SHP77 (cell line): ENCODE measurements at regions not wholly inside any gene's neighbourhood (a gene's known extent, or its start where the extent isn't known, plus 50 kb on each side); places are given as distances from the start of the nearest gene placed in this dataset.
"Not testable (repeated sequence)": the region's sequence is repeated elsewhere in the genome, so short reads cannot be mapped to it uniquely, and the experiment has no call there.

Experiments used
- DNase-seq, 2 experiments: peaks; one replicate each; lab custom pipeline; 2025; lab: John Stamatoyannopoulos, UW

- no peak for DNase-seq
Measured at GRCh38 chr10:9289811-9290210, 1235.3 kb downstream of the GATA3 start.

DNA sequence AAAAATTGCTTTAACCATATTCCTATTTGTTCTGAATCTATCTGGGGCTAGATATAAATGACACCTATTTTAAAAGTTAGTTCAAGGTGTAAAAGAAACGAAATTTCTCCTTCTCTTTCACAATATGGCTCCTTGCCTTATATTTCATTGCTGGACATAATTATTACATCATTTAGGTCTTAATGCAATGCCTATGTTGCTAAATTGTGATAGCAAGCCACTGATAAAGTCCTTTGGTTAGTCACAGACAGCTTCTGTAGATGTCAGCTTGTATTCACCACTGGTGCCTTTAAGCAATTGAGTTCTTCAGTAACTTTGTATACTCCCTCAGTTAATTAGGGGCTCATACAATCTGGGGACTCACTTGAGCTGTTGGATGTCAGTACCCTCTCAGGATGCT lies 1236.6 kb downstream of the GATA3 start:
- no peak for DNase-seq

DNA sequence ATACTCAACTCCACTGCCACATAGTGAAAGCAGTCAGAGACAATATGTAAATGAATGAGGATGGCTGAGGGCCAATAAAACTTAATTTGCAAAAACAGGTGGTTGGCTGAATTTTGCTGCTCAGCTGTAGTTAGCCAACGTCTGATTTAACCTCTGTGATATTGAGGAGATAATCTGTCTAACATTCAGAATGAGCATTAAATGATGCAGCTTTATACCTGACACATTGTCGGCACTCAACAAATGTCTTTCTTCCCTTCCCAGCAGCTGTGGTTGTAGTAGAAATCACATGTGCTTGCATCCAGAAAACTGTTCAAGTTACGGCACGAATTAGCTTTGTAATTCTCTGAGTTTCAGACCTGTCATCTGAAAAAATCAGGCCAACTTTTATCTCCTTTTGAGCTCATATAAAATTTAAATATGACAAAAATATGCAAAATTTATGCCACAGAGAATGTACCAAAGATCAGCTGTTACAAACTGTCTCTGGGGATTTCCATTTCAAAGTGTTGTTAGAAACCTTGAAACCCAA lies 1239.7 kb downstream of the GATA3 start:
- no peak for DNase-seq

- DNase-seq, result no peak
Measured at GRCh38 chr10:9294865-9295264, 1240.4 kb downstream of the GATA3 start.

GRCh38 chr10:9296190-9296589 lies 1241.7 kb downstream of the GATA3 start:
- no peak for DNase-seq

- DNase-seq, result no peak
Measured at GRCh38 chr10:9297580-9297979, 1243.1 kb downstream of the GATA3 start.

- DNase-seq, result no peak
Measured at GRCh38 chr10:9299966-9300365, 1245.5 kb downstream of the GATA3 start.

GRCh38 chr10:9301148-9301547 lies 1246.7 kb downstream of the GATA3 start:
- peak; percentile 9 to 15 for DNase-seq

- no peak for DNase-seq
Measured at GRCh38 chr10:9301554-9301953, 1247.1 kb downstream of the GATA3 start.

DNA sequence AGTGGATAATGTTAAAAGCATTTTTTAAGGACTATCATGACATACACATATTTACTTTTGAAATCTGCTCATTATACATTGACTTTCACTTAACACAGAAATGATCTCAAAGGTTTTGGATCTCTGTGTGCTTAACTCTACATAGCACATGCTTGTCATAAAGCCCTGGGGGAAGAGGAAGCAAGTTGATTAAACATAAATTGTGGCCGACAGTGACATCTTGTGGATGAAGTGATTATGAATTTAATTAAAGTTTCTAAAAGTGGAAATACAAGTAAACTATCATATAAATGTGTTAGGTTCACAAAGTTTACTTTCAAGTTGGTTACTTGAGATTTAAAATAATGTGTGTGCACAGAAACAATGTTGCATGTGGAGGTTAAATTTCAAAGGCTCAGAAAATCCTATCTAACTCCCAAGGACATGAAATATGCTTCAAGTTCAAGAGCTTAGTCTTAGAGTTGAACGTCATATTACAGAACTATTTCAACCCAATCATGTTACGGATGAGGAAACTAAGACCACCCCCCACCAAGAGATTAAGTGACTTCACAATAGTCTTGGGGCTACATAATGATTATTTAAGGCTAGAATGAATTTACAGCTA lies 1247.8 kb downstream of the GATA3 start:
- peak; percentile 23 to 29 for DNase-seq

GRCh38 chr10:9305018-9305655 lies 1250.6 kb downstream of the GATA3 start:
- peak in 1 of 2 experiments; percentile 10 for DNase-seq

GRCh38 chr10:9311702-9312499 lies 1257.4 kb downstream of the GATA3 start:
- DNase-seq, result no peak

DNA sequence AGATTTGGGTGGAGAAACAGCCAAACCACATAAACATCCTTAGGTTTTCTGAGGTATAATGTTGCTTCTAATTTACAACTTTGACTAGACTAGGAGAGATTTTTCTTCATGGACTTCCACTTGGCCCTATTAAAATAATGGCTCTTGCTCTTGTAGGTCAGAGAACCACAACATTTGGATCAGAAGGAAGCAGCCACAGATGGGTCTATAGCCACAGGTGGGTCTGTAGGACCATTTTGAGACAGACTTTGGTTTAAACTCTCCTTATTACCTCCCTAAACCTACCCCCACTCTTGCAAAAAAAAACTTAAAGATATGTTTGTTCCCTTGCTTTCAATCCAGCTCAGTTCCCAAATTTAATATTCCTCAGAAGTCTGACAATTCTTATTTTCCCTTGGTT lies 1260.8 kb downstream of the GATA3 start:
- no peak for DNase-seq

DNA sequence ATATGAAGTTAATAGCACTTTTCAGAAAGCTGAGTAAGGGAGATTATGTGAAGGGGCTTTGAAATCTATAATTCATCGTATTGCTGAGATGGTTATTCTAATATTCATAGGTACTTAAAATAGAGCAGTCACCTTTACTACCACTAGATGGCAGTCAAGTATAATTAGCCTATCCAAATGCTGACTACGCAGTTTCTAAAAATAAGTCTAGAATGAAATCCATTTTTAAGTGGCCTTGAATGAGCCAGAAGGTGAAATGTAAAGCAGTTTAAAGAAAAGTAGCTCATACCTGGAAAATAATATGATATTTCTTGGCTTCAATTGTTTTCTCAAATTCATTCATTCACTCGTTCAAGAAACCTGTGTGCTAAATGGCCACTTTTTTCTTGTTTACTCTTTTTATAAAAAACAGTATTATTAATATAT lies 1277.1 kb downstream of the GATA3 start:
- peak; percentile 24 to 30 for DNase-seq

DNA sequence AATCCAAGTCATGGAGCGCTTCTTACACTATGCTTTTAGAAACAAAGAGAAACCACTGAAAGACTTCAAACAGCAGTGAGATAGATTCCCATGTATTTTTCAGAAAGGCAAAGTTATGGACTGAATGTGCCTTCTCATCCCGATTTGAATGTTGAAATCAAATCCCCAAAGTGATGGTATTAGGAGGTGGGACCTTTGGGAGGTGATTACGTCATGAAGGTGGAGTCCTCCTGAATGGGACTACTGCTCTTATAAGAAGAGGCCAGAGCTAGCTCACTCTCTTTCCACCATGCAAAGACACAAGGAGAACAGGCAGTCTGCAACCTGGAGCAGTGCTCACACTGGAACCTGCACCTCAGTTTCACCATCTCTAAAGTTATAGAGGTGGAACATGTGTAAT lies 1279.8 kb downstream of the GATA3 start:
- no peak for DNase-seq

DNA sequence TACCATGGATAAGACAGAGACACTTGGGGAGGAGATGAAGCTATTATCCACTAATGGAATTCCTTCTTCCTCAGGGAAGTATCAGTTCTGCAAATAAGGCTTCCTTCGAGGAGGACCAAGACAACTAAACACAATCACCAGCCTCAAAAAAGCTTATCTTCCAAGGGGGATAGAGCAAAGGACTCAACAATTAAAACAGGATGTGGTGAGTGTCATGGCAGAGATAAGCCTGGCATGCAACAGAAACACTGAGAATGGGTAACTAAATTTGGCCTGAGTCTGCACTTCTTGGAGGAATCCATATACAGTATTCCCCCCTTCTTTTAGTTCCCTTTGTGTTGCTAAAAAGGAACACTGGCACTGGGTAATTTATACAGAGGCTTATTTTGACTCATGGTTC lies 1285.2 kb downstream of the GATA3 start:
- no peak for DNase-seq

DNA sequence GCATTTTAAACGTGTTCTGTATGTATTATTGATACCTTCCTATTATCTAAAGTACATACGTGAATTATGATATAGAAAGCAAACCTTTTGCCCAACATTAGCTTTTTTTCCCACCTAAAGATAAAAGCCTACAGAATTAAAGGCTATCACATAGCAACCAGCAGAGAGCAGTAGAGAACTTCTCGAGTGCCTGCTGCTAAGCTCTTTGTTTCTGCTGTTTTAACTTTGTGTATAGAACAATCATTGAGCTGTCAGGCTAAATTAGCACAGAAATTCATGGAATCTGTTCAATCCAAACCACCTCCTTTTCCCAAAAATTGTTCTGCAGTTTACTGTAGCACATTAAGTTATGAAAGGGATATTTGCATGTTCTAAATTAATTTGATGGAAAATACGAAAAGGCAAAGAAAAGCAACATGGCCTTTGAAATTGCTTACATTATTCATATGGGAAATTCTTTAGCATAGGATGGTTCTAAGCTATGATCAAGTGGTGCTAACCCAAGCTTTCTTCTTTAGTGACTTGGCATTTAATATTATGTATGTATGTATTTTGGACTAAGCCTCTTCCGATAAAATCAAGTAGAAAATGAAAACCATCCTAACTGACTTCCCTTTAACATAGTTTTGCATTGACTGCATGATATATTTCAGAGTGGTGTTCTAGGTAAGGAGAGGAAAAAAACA lies 1288.5 kb downstream of the GATA3 start:
- DNase-seq, result peak in 1 of 2 experiments; percentile 33

GRCh38 chr10:9347933-9348332 lies 1293.4 kb downstream of the GATA3 start:
- DNase-seq, result not testable (repeated sequence)

- DNase-seq, result no peak
Measured at GRCh38 chr10:9357471-9357870, 1303.0 kb downstream of the GATA3 start.

DNA sequence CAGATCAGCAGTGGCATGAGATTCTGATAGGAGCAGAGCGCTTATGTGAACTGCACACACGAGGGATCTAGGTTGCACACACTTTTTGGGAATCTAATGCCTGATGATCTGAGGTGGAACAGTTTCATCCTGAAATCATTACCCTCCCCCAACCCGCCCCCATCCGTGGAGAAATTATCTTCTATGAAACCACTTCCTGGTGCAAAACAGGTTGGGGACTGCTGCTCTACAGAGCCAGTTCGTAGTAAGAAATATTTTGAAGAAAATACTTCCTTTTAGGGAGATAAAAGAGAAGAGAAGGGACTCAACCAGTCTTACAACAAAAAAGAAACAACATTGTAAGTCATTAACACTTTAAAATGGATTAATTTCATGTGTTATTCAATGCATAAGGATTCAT lies 1308.2 kb downstream of the GATA3 start:
- DNase-seq, result no peak

- no peak for DNase-seq
Measured at GRCh38 chr10:9379183-9379582, 1324.7 kb downstream of the GATA3 start.
